ENCODE measurements at regions not wholly inside any gene's neighbourhood (a gene's known extent, or its start where the extent isn't known, plus 50 kb on each side); places are given as distances from the start of the nearest gene placed in this dataset.

- TF ChIP-seq, protein P1, sequence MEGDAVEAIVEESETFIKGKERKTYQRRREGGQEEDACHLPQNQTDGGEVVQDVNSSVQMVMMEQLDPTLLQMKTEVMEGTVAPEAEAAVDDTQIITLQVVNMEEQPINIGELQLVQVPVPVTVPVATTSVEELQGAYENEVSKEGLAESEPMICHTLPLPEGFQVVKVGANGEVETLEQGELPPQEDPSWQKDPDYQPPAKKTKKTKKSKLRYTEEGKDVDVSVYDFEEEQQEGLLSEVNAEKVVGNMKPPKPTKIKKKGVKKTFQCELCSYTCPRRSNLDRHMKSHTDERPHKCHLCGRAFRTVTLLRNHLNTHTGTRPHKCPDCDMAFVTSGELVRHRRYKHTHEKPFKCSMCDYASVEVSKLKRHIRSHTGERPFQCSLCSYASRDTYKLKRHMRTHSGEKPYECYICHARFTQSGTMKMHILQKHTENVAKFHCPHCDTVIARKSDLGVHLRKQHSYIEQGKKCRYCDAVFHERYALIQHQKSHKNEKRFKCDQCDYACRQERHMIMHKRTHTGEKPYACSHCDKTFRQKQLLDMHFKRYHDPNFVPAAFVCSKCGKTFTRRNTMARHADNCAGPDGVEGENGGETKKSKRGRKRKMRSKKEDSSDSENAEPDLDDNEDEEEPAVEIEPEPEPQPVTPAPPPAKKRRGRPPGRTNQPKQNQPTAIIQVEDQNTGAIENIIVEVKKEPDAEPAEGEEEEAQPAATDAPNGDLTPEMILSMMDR (conservative IDR thresholded peaks at IDR 0.05; ENCODE audit: low read depth, low read length): no peak
- TF ChIP-seq EZH2 (IDR thresholded peaks at IDR 0.05; ENCODE audit: low read length, unreplicated experiment) (no peak), EZH2phosphoT487 (IDR thresholded peaks at IDR 0.05; ENCODE audit: borderline replicate concordance, low read length) (no peak)
Observed at GRCh38 chr17:83155128-83156121, 76.0 kb downstream of the METRNL start.

Measured in PC-3 (cell line).